HG03521 (cell line): ENCODE measurements at regions not wholly inside any gene's neighbourhood (a gene's known extent, or its start where the extent isn't known, plus 50 kb on each side); places are given as distances from the start of the nearest gene placed in this dataset.

Source experiments
- ATAC-seq: cut with Tn5 transposase; IDR thresholded peaks from one replicate; pipeline ENCODE4 v1.9.1; 2021; ENCODE audit warnings: mild to moderate bottlenecking, moderate library complexity; ENCODE audit not compliant: unreplicated experiment

DNA sequence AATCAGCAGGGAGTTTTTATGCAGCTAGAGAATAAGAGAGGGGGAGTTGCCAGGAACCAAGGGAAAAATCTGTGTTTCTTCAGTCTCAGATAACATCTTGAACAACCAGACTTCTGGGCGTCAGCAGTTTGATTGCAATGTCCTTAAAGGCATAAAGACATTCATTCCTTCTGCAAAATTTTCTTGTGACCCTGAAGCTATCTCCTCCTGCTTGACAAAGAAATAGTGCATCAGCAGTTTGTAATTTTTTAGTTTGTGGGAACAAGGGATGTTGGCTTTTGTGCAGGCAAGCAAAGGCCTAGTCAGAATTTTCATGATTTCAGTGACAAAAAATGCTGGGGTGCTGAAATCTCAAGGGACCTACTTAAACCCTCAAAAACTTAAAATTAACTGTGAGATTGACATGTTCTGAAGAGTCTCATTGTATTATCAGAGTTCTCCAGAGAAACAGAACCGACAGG is 125.8 kb upstream of the UNC5C start:
- no peak for ATAC-seq

DNA sequence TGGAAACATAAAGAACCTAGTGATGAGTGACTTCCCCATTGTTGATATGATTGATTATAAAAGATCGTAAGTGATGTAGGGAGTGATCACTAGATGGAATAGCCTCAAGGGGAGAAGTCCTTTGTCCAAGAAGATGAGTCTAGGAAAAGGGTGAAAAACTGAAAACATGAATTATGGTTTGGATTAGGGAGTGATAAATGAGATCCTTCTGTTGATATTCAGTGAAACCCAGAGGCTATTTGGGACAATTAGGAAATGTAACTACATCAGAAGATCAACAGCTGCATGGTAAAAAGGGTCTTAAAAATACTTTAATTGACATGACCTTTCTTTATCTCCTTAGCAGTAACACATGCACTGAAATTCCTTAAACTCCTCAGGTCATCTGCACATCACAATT is 124.0 kb upstream of the UNC5C start:
- ATAC-seq = no peak

DNA sequence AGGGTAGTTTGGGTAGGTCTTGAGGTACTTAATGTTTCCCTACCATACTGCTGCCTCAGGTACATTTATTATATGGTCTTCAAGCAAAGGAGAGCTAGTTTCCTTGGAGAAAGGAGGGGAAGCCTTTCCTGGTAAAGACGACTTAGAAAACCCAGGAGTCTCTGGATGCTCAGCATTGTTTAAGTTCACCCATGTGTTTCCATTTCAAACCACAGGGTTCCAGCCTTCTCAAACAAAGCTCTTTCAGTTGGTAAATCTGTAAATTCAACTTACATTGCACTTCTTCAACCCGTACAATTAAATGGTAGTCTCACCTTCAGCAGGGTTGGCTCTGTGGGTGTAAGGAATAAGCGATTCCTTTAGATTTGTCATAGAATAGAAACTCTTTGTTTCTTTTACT is 111.9 kb upstream of the UNC5C start:
- no peak for ATAC-seq

DNA sequence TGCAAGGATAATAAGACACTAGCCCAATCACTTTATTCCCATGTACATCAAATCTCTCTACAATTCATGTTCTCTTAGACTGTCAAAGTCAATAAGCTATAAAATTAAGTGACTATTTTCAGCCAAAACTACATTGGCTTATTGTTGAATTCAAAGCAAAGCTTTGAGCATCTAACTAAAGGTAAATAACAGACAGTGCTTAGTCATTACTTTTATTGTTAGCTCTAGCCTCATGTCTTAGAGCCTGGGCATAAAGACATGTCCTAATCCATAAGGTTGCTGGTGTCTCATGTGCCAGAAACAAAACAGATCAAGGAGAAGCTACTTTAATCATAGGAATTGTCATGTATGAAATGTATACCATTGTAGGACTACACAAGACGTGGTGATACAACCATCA is 103.1 kb upstream of the UNC5C start:
- ATAC-seq = no peak

DNA sequence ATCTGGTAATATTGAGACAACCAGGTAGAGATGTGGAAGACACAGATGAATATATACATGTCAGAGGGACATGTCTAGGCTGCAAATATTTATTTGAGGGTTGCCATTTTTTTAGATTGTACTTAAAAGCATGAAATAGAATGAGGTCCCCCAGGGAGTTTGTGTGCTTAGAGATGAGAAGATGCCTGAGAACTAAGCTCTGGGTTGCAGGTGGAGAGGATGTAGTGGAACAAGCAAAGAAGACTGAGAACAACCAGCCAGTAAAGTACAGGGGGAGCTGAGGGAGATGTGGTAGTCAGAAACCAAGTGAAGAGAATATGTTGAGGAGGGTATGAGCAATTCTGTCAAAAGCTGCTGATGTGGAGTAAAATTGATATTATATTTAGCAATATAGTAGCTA is 95.6 kb upstream of the UNC5C start:
- no peak for ATAC-seq

DNA sequence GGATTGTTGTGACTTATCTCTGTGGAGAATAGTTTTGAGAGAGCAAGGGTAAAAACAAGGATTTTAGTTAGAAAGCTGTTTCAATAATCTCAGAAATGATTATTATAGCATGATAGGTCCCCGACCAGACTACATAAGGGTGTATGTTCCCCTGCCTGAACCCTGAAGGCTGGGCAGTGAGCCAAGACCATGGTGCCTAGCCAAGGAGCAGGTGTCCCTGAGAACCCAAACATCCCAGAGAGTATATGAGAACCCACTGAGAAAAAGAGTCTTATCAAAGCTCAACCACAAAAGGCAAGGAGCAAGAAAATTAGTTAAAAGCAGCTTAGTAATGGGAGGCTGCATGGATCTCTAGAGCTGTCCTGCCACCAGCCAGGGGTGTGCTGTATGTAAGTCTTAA is 94.9 kb upstream of the UNC5C start:
- no peak for ATAC-seq

DNA sequence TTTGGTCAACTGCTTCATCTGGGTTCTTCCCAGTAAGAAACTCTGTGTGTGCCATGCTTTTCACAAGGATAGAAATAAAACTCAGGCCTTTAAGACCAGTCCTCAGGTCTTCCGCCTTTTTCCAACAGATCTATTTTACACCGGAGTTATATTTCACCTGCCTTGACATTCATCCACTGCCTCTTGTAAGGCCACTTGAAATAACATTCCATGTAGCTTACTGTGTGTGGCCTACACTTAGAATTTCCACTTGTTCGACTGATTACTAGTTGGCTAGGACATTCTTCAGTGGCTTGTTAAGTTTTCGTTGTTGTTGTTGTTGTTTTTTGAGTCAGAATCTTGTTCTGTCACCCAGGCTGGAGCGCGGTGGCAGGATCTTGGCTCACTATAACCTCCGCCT is 92.8 kb upstream of the UNC5C start:
- no peak for ATAC-seq

DNA sequence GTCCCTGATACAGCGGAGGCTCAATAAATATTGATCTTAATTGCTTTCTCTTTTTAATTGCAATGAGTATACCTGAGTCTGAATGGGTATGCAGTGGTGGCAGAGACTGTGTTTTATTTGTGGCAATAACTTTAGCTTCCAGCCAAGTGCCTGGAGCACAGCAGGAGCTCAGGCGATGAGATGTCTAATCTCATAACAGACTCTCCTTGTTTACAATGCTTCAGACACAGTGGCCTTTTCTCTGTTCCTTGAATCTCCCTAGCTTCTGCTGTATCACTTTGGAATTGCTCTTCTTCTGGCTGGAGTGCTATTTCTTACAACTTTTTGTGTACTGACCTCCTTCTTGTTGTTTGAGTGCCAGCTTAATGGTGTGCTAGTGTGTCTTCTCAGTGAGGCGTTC is 91.5 kb upstream of the UNC5C start:
- no peak for ATAC-seq

DNA sequence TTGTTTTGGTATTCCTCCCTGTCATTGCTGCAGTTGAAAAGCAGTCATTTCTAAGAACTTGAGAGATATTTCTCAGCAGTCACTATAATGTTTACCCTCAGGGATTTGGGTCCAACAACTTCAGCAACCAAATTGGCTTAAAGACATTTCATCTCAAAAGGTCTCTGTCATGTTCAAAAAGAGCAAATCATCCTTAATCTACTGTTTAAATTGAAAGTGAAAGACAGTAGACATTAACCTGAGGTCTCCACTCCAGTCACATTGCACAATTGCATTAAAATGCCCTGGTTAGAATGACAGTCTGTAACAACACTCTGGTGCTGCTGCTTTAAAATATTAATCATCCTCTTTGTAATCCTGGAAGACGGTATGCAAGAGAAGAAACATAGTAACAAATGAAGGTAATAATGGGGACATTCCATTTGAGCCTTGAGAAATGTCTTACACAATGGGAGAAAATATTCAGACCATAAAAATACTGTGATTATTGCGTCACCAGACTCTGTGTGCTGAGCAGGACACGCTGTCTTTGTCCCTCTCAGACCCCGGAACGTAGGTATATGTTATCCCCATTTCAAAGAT is 90.2 kb upstream of the UNC5C start:
- no peak for ATAC-seq

DNA sequence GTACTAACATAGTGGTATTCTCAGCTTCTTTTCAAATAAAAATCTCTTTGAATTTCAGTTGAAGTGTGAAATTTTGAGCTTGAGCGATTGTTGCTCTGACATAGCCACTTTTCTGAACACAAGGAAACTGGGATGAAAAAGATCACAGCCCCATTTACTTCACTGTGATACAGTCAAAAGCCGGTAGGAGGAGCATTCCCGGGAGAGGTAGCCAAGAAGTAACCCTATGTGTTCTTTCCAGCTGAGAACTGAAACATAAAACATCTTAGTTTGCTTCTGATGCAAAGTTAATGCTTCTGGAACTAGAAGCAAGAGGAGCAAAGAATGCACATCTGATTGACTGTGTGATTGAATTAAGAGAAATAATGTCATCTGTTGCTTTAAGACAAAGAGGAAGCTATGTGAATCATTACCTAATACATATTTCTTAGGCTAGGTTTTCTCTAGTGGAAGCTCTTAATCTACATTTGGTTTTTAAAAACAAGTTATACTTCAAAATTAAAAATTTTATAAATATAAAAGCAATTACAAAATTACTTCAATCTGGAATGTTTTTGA is 88.3 kb upstream of the UNC5C start:
- ATAC-seq = no peak

DNA sequence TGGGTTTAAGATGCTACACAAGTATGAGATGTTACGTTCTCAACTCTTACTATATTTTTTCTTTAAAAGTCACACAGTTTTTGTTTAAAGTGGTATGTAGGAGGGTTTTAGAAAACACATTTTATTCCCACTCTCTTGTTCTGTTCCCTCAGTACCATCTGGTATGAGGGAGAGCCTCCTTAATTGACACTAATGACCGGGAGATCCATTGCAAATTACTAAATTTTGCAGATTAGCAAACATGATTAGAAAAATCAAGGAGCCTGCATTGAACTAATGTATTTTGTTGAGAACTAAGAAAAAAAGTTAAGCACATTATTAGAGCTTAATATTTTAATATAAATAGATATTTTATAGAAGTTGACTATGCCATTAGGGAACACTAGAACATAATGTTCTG is 87.3 kb upstream of the UNC5C start:
- ATAC-seq = no peak

DNA sequence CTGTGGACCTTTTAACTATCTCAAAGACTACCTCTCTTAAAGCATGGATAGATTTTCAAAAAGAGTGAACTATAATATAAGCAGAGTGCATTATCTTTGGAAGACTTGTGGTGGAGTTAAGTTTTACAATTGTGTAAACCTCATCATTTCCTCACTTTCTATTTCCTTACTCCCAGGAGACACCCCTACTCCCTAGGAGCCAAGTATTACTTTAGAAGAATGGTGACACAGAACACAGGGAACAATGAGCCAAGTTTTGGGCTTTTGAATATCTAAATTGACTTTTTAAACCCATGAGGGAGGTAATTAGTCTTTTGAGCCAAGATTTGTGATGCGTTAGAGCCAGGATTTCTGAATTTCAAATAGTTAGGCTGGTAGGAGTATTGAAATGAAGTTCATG is 78.9 kb upstream of the UNC5C start:
- no peak for ATAC-seq

DNA sequence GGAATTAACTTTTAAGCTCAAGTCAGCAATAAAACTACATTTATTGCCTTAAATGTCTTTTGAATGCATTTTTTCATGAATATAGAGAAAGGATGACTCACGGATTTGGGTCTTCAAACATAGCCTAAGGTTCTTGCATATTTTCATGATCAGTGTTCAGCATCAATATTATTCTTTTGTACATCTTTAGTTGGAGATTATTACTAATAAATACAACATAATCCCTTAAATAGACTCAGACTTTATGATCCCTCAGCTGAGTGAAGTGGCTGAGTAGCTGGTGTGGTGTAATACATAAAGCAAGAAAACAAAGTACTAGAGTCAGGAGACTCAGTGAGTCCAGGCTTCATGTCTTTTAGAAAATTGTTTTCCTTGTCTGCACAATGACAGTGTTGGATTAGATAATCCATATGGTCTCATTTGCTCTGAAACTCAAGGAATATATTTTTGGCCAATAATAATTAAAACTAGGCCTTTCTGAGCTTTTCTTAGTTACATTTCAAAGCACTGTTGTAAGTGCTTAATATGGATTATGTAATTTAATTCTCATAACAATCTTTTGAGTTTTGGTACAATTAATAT is 78.3 kb upstream of the UNC5C start:
- ATAC-seq = no peak

DNA sequence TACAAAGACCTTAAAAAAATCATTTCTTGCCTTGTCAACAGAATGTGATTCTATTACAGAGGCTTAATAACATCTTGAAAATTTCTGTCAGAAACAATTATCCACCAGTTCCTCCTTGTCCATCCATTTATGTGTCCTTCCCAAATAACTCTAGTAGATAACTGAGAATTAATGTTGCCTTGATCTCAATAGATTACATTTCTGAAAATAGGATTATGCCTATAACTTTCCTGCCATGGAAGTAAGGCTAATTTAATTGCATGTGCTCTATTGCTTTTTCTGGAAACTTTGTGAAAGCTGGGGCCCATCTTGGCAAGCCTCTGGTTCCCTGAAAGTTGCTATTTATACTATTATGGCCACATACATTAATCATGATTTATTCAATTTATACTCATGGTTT is 76.2 kb upstream of the UNC5C start:
- ATAC-seq = no peak

DNA sequence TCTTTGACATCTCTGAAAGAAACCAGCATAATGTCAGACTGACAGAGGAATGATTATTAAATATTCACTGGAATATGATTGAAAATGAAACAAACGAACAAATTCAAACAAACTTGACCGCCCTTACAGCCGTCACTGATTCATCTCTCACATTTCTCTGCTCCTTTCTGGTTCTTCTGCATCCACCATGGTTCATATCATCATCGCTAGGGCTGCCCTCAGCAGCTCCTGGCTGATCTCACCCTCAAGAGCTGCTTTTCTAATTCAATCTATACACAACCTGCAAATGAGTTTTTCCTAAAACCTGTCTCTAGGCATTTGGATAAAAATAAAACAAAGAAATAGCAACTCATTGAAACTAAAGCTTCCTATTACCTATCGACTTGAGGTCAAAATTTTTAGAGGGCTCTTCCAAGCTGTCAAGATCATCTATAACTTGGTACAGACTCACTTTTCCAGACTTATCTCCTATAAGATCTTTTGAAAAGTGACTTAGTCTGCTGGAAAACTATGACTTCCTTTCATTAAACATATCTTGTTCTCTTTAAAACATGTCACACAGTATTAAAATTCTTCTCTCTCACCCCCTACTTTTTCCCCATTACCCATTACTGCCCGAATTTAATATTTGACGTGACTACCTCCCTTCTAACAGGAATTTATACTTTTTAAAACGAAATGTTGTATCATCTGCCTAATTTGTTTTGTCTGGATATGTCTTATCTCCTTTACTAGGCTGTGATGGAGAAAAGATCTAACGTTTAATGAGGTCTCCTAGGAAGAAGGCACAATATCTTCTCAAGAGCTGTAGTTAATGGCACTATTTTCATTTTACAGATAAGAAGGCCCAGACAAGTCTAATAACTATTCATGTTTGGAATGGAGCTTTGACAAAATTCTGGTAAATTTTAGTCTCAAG is 71.0 kb upstream of the UNC5C start:
- no peak for ATAC-seq

DNA sequence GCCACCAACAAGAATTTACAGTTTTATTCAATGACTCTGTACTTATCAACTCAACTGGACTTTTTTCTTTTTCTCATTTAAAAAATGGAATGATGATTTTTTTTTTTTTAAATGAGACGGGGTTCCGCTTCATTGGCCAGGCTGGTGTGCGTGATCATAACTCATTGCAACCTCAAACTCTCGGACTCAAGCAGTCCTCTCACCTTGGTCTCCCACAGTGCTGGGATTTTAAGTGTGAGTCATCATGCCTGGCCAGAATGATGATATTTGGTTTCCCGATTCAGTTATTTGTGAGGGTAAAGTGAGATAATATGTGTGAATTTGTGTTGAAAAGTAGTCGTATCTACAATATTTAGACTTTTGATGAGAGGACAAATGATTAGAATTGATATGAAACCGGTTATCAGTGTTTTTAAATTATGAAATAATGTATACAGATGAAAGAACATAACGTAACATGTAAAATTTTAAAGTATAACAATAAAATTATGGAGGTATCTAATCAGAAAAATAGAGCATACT is 66.0 kb upstream of the UNC5C start:
- no peak for ATAC-seq

DNA sequence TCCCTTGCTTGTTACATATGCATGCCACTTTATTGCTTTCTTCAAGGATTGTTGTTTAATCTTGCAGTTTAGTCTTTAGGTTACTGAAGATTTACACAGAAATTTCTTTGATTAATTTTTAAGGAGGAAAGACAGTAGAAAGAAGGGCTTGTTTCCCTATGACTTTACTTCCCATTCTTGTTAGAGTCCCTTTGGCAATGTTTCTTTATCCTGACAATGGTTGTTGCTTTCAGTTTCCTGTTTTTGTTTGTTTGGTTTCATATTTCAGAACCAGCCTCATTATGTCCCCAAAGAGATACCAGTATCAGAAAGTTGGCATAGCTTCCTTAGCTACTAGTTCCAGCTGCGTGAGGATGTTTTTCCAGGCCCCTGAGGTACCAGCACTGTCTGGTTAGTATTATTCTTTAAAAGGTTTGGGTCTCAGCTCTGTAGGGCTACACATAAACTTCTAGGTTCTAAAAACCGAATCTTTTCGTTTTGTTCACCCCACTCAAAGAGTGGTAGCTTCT is 61.3 kb upstream of the UNC5C start:
- ATAC-seq = no peak

DNA sequence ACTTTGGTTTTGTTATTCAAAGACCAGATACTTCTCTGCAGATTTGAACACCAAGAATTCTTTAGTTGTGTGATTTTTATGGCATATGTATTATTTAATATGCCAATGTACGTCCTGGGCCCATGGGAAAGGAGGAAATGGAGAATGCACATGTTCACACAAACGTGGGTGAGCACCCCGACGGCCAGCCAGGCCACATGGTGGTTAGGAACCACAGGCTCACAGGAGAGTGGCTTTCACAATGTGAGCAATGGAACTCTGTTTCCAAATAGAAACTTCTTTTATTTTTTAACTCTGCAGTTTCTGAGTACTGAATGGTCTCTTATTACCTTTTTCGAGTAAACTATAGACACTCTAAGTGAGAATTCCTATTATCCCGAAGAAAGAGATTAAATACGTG is 58.0 kb upstream of the UNC5C start:
- ATAC-seq = no peak

DNA sequence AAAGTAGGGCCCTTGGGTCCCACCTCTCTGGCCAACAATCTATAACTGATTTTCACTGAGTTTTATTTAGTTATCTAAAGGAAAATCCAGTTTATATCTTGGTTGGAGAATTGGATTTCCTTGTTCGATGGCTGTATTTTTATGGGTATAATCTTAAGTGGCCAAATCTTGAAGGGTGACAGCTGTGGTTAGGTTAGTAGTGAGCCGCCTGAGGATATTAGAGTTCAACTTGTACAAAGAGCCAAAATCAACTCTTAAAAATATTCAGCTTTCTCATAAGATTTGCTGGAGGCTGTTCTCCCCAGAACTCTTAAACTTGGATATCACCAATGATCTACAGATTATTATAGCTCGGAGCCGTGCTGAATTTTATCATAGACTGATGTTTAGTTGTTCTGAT is 54.6 kb upstream of the UNC5C start:
- ATAC-seq = no peak

DNA sequence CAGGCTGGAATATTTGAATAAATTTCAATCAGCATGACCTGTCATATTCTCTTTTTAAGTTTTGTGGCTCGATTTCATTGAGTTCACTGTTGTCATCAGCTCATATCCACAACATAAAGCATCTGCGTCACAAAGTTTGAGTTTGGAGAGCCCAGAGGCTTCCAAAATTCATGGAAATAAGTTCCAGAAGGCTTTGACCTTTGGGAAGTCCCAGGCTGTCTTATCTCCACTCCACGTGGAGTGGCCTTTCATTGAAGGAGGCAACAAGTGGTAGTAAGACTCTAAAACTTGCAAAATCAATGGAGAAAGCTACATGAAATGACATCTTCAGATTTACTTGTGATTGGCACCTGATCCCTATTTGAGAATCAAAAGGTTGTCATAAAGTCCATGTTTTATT is 54.1 kb upstream of the UNC5C start:
- no peak for ATAC-seq

DNA sequence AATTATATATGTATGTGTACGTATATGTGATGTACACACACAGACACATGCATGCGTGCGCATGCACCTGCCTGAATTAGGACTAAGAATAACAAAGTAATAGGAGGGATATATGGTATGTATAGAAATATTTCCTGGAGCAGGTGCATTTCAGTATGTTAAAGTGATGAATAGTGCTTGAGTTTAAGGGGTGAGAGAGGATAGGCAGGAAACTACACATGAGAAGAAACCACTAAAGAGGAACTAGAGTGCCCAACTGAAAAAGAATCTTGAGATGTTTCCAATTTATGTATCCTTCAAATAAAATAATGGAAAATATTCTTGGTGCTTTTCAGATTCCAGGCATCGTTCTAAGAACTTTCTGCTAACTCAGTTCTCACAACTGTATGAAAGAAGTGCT is 52.6 kb upstream of the UNC5C start:
- no peak for ATAC-seq
